GM10266 (cell line): ENCODE measurements at regions not wholly inside any gene's neighbourhood (a gene's known extent, or its start where the extent isn't known, plus 50 kb on each side); places are given as distances from the start of the nearest gene placed in this dataset.

ENCODE experiments used
- DNase-seq: peaks from one replicate; pipeline ENCODE4 v3.0.0; 2012; ENCODE audit errors: extremely low spot score
- CTCF ChIP-seq: IDR thresholded peaks from 2 replicates; pipeline ENCODE4 v1.5.1; 2012; ENCODE audit warnings: mild to moderate bottlenecking, low read depth; ENCODE audit not compliant: control insufficient read depth, insufficient read depth; ENCODE audit errors: missing control alignments

GRCh38 chr1:241423541-241424479 is 66.8 kb upstream of the RGS7 start:
- peak; percentile 13 for TF ChIP-seq CTCF
- peak; percentile 19 for DNase-seq

GRCh38 chr1:241422470-241422869 is 65.5 kb upstream of the RGS7 start:
- DNase-seq, result no peak
- TF ChIP-seq CTCF, result no peak

- no peak for DNase-seq
- no peak for TF ChIP-seq CTCF
Observed at GRCh38 chr1:241419986-241420385, 63.0 kb upstream of the RGS7 start.

GRCh38 chr1:241417258-241417657 is 60.3 kb upstream of the RGS7 start:
- DNase-seq, result no peak
- no peak for TF ChIP-seq CTCF

GRCh38 chr1:241413974-241414373 is 57.0 kb upstream of the RGS7 start:
- no peak for TF ChIP-seq CTCF
- DNase-seq, result no peak

GRCh38 chr1:241413386-241413785 is 56.4 kb upstream of the RGS7 start:
- no peak for TF ChIP-seq CTCF
- no peak for DNase-seq

- no peak for DNase-seq
- TF ChIP-seq CTCF, result no peak
Observed at GRCh38 chr1:241412646-241413045, 55.6 kb upstream of the RGS7 start.
